A204.1 (cell line): ENCODE measurements at regions not wholly inside any gene's neighbourhood (a gene's known extent, or its start where the extent isn't known, plus 50 kb on each side); places are given as distances from the start of the nearest gene placed in this dataset.

ENCODE experiments used
- FAIRE-seq: peaks from 2 replicates; lab custom pipeline; 2012; peaks lifted over from hg19 to GRCh38; lab: Jason Lieb, UNC

- no peak for FAIRE-seq
These were observed 410.8 kb upstream of the PDE3A start for GRCh38 chr12:19957308-19958125.

DNA sequence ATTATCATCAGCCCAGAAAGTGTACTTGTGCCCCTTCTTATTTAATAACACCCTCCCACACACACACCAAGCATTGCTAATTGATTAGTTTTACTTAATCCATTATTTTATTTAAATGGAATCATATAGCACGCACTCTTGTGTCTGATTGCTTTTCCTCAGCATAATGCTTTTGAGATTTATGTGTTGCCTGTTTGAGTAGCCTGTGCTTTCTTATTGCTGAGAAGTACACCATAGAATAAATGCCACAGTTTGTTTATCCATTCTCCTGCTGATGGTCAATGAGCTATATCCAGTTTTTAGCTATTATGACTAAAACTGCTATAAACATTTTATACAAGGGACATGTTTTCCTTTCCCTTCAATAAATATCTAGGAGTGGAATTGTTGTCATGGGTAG, 409.9 kb upstream of the PDE3A start:
- FAIRE-seq = no peak

GRCh38 chr12:19959353-19959752, 409.0 kb upstream of the PDE3A start:
- no peak for FAIRE-seq

- FAIRE-seq = no peak
These were observed 407.8 kb upstream of the PDE3A start for GRCh38 chr12:19960527-19960926.

DNA sequence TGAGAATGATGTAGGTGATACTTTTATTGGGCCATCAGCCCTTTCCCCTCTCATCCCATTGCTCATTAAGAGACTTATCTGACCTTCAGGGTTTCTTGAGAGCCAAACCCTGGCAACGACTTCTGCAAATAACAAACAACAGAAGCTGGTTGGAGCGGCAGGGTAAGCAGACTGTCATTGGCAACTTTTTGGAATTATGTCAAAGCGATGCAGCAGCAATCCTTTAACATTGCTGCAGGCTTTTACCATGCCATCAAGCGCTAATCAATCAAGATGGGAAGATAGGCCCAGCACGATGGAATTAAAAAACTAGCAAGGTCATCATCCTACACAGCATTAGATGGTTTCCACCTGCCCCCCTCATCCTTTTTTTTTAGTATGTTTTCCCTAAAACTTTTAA, 406.1 kb upstream of the PDE3A start:
- FAIRE-seq = no peak

DNA sequence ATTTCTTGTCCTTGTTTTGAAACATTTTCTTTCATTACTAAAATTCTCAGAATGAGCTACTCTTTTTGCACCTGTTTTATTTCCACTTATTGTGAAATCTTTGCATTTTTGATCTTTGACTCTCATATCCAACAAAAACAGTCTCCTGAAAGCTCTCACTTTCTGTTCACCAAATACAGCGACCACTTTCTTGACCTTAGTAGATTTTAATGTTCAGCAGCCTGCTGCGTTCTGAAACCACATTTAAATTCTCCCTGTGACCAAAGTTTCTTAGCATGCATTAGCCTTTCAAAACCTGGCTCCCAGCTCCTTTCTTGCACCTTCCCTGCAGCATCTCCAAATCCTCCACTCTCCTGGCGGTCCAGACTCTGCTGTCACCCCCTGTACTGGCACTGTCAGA, 404.4 kb upstream of the PDE3A start:
- FAIRE-seq = no peak

GRCh38 chr12:19964549-19964948, 403.8 kb upstream of the PDE3A start:
- FAIRE-seq = no peak

DNA sequence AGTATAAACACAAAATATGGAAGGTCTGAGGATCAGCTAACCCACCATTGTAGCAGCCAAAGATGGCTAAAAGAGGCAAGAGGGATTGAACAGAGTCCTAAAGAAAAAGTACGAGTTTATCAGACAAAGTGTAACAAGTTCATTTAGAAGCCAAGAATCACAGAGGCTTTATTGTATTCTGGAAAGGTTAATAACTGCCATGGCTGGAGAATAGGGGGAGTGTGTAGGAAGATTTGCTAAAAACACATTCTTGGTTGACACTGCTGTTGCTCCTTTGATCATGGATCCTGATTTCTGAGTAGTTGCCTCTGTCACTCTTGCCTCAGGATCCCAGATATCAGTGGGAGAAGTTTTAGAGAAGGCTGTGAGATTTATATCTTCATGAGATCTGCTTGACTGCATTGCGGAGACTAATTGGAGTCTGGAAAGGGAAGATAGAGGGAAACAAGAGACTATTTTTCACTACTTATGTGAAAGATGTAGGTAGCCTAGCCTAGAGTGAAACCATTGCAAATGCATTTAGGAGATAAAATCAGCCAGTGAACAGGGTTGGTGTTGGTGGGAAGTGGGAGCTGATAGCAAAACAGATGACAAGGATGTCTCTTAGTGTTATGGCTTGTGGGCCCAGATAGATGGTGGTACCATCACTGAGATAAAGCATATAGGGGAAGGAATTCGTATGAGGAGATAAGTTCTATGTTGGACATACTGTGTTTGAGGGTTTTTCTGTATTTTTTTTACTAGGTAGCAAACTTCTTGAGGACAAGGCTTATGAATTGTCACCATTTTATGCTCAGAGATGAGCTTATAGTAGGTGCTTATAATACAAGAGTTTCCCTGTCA, 402.9 kb upstream of the PDE3A start:
- FAIRE-seq = no peak

DNA sequence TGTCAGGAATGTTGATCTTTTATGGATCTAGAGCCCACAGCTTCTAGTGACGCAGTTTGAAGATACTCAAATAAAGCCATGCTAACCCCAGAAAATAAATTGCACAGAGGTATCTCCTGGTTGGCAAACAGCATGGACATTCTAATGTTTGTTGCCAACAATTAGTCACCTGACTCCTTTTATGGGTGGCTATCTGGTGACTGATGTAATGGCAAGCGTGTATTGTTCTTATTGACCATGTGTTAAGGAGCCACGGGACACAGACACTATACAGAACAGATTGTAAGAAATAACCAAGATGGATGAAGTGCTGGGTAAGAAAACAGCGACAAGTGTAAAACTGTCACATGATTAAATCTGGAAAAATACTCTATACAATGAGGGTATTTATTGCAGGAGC, 401.3 kb upstream of the PDE3A start:
- FAIRE-seq = no peak

DNA sequence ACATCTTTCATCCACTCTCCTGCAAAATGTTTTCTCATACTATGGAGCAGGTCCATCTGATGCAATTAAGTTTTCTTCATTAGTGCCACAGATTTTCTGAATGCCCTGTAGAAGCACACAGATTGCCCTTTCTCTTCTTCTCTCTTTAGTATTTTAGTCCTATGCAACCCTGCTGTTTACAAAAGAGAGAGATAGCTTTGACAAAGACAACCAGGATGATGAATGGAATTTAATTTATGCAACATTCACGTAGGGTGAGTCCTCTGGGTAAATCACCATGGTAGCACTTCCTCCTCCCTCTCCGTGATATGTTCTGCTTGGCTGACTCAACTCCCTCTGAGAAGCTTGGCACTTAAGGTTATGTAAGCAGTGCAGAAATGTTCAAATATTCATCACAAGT, 400.9 kb upstream of the PDE3A start:
- no peak for FAIRE-seq

- no peak for FAIRE-seq
These were observed 398.2 kb upstream of the PDE3A start for GRCh38 chr12:19970116-19970515.

GRCh38 chr12:19970821-19971220, 397.5 kb upstream of the PDE3A start:
- no peak for FAIRE-seq

DNA sequence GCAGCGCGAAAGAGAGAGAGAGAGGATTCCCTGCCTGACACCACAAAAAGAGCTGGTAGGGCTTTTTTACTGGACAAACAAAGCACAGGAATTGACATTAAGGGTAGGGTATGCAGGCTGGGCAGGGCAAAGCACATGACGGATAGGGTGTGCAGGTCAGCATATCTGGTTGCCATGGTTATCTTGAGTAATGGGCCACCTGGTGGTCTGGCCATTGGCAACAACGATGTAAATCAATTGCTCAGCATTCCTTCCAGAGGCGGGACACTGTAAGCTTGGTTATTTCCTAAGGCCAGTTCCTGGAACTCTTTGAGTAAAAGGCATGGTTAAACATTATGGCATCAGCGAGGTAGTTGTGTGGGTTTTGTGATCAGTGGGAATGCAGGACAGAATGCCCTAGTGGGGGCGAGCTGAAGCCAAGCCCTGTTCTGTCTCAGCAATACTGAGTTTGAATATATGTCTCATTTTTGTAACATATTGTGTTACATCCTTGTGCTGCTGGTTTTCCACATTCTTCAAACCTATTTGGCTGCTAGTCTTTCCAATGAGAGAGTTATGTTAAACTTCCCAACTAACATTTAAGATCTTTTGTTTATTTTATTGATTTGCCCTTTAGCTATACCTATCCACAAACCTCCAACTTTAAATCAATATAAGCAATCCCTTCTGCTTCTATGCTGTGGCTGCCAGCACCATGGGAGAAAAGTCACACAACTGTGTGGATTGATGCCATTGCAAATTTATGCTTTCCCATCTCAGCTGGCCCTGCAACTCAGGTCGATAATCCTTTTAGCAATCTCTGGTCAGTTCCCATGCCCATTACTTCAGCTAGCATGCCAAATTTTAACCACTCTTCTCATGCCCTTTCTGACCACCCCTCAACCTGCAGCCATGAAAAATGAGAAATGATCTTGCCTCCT, 396.7 kb upstream of the PDE3A start:
- FAIRE-seq = no peak

- FAIRE-seq = no peak
These were observed 395.7 kb upstream of the PDE3A start for GRCh38 chr12:19972325-19973288.

DNA sequence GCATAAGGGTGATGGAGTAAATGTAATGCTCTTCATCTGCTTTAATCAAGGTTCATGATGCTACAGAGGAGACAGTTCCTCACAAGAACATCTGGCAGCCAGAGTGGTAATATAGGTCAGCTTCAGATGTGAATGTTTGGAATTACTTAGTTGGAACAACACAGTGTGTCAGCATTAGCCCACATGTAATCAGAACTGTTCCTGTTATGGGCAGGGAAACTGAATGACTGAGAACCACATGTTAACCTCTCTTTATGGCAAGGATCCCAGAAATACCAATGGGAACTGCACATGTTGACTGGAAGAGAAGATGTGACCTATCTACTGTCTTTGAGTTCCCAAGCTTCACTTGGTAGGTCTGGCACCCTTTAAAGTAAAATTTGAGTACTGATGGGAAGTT, 390.1 kb upstream of the PDE3A start:
- no peak for FAIRE-seq

GRCh38 chr12:19979584-19979983, 388.8 kb upstream of the PDE3A start:
- no peak for FAIRE-seq

GRCh38 chr12:19981944-19982343, 386.4 kb upstream of the PDE3A start:
- FAIRE-seq = no peak

GRCh38 chr12:19988001-19988400, 380.3 kb upstream of the PDE3A start:
- no peak for FAIRE-seq

GRCh38 chr12:19988459-19988873, 379.9 kb upstream of the PDE3A start:
- FAIRE-seq = no peak

DNA sequence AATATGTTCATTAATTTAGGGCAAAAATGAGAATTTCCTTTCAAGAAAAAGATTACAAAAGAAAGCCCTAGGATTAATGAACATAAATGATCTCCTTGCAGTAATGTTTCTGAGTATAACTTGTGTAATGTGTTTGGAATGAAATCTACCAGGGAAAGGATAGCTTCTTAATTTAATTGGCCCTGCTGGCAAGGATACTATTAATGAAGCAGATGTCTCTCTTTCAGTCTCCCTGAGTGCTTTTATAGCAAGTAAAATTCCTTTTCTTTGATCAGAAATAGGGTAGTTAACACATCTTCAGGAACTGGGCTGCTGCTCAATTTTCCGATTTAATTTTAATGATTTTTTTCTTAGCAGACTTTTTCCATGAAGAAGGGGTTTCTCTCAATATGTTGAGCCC, 379.4 kb upstream of the PDE3A start:
- FAIRE-seq = no peak

DNA sequence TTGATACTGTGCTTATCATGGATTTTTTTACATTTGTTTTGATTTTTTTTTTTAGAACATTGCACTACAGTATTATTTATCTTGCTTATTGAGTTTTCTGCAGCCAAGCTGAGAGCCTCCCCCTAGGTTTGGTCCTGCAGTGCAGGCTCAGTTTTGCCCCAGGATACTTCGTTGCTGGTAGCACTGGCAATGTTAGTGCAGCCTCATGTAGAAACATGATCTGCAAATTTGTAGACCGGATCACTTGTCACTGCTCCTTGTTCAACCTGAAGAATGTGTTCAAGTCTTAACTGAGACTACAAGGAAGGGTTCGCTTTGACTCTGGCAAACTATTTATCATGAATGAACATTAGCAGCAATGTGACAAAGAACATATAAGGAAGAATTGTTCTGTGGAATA, 377.2 kb upstream of the PDE3A start:
- FAIRE-seq = no peak
